Left cardiac atrium (tissue), 4 donors: ENCODE measurements at regions not wholly inside any gene's neighbourhood (a gene's known extent, or its start where the extent isn't known, plus 50 kb on each side); places are given as distances from the start of the nearest gene placed in this dataset.
"Not testable (repeated sequence)": the region's sequence is repeated elsewhere in the genome, so short reads cannot be mapped to it uniquely, and the experiment has no call there.

Source experiments
- ATAC-seq, 2 donors: fragments of 200-7000 bp; cut with Tn5 transposase; one replicate each; pipeline ENCODE4 v1.9.1; 2020; ENCODE audit warnings: mild to moderate bottlenecking in 2 of 2, moderate library complexity in 2 of 2
- DNase-seq: peaks from one replicate; pipeline ENCODE4 v3.0.0-alpha.2; 2020
- intact Hi-C, 2 donors: fragments of 100-400 bp; cut with DNase I; formaldehyde crosslinking; loops; one replicate each; pipeline versions ENCODE4 v1.14.1 to v1.15.1; 2022 to 2023
- donor health status: DM: no; HTN: yes; CAD: no.
- donor health status: DM: no; HTN: yes; CAD: no; lungs with severe emphysema.
- donor health status: DM: yes; HTN: yes; CAD: no.
- donor health status: Dilated cardiomyopathy.

- ATAC-seq (no peak), DNase-seq (no peak)
- intact Hi-C loops = no loop called here
Observed at GRCh38 chr4:159410076-159410777, 307.3 kb downstream of the RAPGEF2 start.

GRCh38 chr4:159410891-159411290, 308.0 kb downstream of the RAPGEF2 start:
- no peak for ATAC-seq
- intact Hi-C loops = no loop called here
- DNase-seq = no peak

GRCh38 chr4:159413306-159413943, 310.5 kb downstream of the RAPGEF2 start:
- intact Hi-C loops = no loop called here
- ATAC-seq (no peak), DNase-seq (no peak)

- ATAC-seq (no peak), DNase-seq (no peak)
- intact Hi-C loops = no loop called here
Observed at GRCh38 chr4:159414305-159414704, 311.4 kb downstream of the RAPGEF2 start.

- ATAC-seq (no peak), DNase-seq (no peak)
- intact Hi-C loops = no loop called here
Observed at GRCh38 chr4:159416073-159416472, 313.2 kb downstream of the RAPGEF2 start.

- ATAC-seq (no peak), DNase-seq (no peak)
- intact Hi-C loops = no loop called here
Observed at GRCh38 chr4:159416996-159417395, 314.1 kb downstream of the RAPGEF2 start.

GRCh38 chr4:159420162-159421057, 317.5 kb downstream of the RAPGEF2 start:
- ATAC-seq (no peak), DNase-seq (no peak)
- intact Hi-C loops = no loop called here

- ATAC-seq, intact Hi-C loops, DNase-seq: not testable (repeated sequence)
Observed at GRCh38 chr4:159421058-159421419, 318.2 kb downstream of the RAPGEF2 start.

GRCh38 chr4:159422019-159422418, 319.1 kb downstream of the RAPGEF2 start:
- no peak for DNase-seq
- intact Hi-C loops = no loop called here
- ATAC-seq = no peak

- DNase-seq = no peak
- intact Hi-C loops = no loop called here
- ATAC-seq = no peak
Observed at GRCh38 chr4:159422626-159423025, 319.7 kb downstream of the RAPGEF2 start.

- intact Hi-C loops = no loop called here
- DNase-seq (no peak), ATAC-seq (no peak)
Observed at GRCh38 chr4:159425737-159426305, 322.9 kb downstream of the RAPGEF2 start.

GRCh38 chr4:159428293-159428692, 325.4 kb downstream of the RAPGEF2 start:
- ATAC-seq (no peak), DNase-seq (no peak)
- intact Hi-C loops = no loop called here

GRCh38 chr4:159428975-159429692, 326.3 kb downstream of the RAPGEF2 start:
- intact Hi-C loops = no loop called here
- no peak for DNase-seq
- ATAC-seq = peak in 1 of 2 donors; percentile 63

- no peak for ATAC-seq
- intact Hi-C loops = no loop called here
- DNase-seq = no peak
Observed at GRCh38 chr4:159429693-159430035, 326.8 kb downstream of the RAPGEF2 start.

- DNase-seq (no peak), ATAC-seq (no peak)
- intact Hi-C loops = no loop called here
Observed at GRCh38 chr4:159430896-159431295, 328.0 kb downstream of the RAPGEF2 start.

- ATAC-seq (no peak), DNase-seq (no peak)
- intact Hi-C loops = no loop called here
Observed at GRCh38 chr4:159432436-159432835, 329.6 kb downstream of the RAPGEF2 start.

- ATAC-seq = no peak
- no peak for DNase-seq
- intact Hi-C loops = no loop called here
Observed at GRCh38 chr4:159433337-159433736, 330.5 kb downstream of the RAPGEF2 start.

GRCh38 chr4:159434114-159434870, 331.4 kb downstream of the RAPGEF2 start:
- intact Hi-C loops = no loop called here
- ATAC-seq = no peak
- DNase-seq = no peak

- ATAC-seq = no peak
- intact Hi-C loops = no loop called here
Observed at GRCh38 chr4:159434871-159435241, 332.0 kb downstream of the RAPGEF2 start.

More at GRCh38 chr4:159434871-159435241, 332.0 kb downstream of the RAPGEF2 start:
- DNase-seq = no peak
